Large intestine (tissue), 3 donors: ENCODE measurements at regions not wholly inside any gene's neighbourhood (a gene's known extent, or its start where the extent isn't known, plus 50 kb on each side); places are given as distances from the start of the nearest gene placed in this dataset.

Experiments
- DNase-seq, 2 donors: peaks; one replicate each; pipeline versions ENCODE4 v3.0.0 to v3.0.0-alpha.2; 2013
- H3K27ac ChIP-seq: one replicate; pipeline ENCODE4 v1.5.1; 2013; ENCODE audit warnings: low read length
- H3K27me3 ChIP-seq: 2 replicates; pipeline ENCODE4 v1.6.1; 2013; ENCODE audit warnings: low read length; ENCODE audit not compliant: control insufficient read depth, insufficient read depth
- H3K36me3 ChIP-seq: 2 replicates; pipeline ENCODE4 v1.6.1; 2013; ENCODE audit warnings: low read length; ENCODE audit not compliant: control insufficient read depth, insufficient read depth
- H3K4me1 ChIP-seq: one replicate; pipeline ENCODE4 v1.6.1; 2013; ENCODE audit warnings: low read length; ENCODE audit not compliant: control insufficient read depth, insufficient read depth
- H3K4me3 ChIP-seq: one replicate; pipeline ENCODE4 v1.5.1; 2013; ENCODE audit warnings: low read length
- H3K9me3 ChIP-seq: one replicate; pipeline ENCODE4 v1.6.1; 2013; ENCODE audit warnings: mild to moderate bottlenecking, low read depth, low read length, moderate library complexity; ENCODE audit not compliant: control insufficient read depth
- WGBS: methylation state at CpG from one replicate; pipeline ENCODE4 v1.1.5; 2013; ENCODE audit warnings: low lambda C conversion rate; ENCODE audit not compliant: insufficient coverage; 5-methylcytosine and 5-hydroxymethylcytosine counted together

- Histone ChIP-seq H3K9me3 (no peaks in the 10 kb centered on the region), H3K27ac (no peak overlapping the region), H3K4me1 (no peaks in the 10 kb centered on the region), H3K4me3 (no peak overlapping the region), H3K36me3 (no peaks in the 10 kb centered on the region), H3K27me3 (no peaks in the 10 kb centered on the region)
- no peak for DNase-seq
- WGBS = 50% methylated on average over 1 of the region's 5 CpGs
Measured at GRCh38 chr5:74285675-74286280, 354.8 kb downstream of the ENC1 start.

GRCh38 chr5:74282490-74282889 is 358.0 kb downstream of the ENC1 start:
- DNase-seq = no peak
- WGBS = 100% methylated on average over 1 of the region's 5 CpGs
- no peak overlapping the region for H3K4me3 ChIP-seq

GRCh38 chr5:74281166-74281565 is 359.4 kb downstream of the ENC1 start:
- no peaks in the 10 kb centered on the region for H3K27me3 ChIP-seq
- no peak for DNase-seq
- H3K27ac ChIP-seq = no peak overlapping the region
- no peak overlapping the region for H3K4me3 ChIP-seq
- no CpG with 5 or more reads among the region's 6 CpGs for WGBS
- no peaks in the 10 kb centered on the region for H3K36me3 ChIP-seq
- no peaks in the 10 kb centered on the region for H3K9me3 ChIP-seq
- no peaks in the 10 kb centered on the region for H3K4me1 ChIP-seq

More at GRCh38 chr5:74282490-74282889, 358.0 kb downstream of the ENC1 start:
- Histone ChIP-seq H3K36me3 (no peaks in the 10 kb centered on the region), H3K27me3 (no peaks in the 10 kb centered on the region), H3K9me3 (no peaks in the 10 kb centered on the region), H3K4me1 (no peaks in the 10 kb centered on the region), H3K27ac (no peak overlapping the region)

- no CpG with 5 or more reads among the region's 1 CpG for WGBS
- Histone ChIP-seq H3K4me1 (no peaks in the 10 kb centered on the region), H3K27ac (no peak overlapping the region), H3K9me3 (no peaks in the 10 kb centered on the region), H3K4me3 (no peak overlapping the region), H3K27me3 (no peaks in the 10 kb centered on the region), H3K36me3 (no peaks in the 10 kb centered on the region)
- DNase-seq = no peak
Measured at GRCh38 chr5:74280306-74280705, 360.2 kb downstream of the ENC1 start.

GRCh38 chr5:74279244-74279643 is 361.3 kb downstream of the ENC1 start:
- Histone ChIP-seq H3K4me3 (no peak overlapping the region), H3K27me3 (no peaks in the 10 kb centered on the region), H3K4me1 (no peaks in the 10 kb centered on the region), H3K9me3 (no peaks in the 10 kb centered on the region), H3K27ac (no peak overlapping the region), H3K36me3 (no peaks in the 10 kb centered on the region)
- 100% methylated on average over 1 of the region's 1 CpG for WGBS
- DNase-seq = no peak

GRCh38 chr5:74277418-74277817 is 363.1 kb downstream of the ENC1 start:
- DNase-seq = no peak
- Histone ChIP-seq H3K36me3 (no peaks in the 10 kb centered on the region), H3K4me3 (no peak overlapping the region), H3K27me3 (no peaks in the 10 kb centered on the region), H3K9me3 (no peaks in the 10 kb centered on the region), H3K27ac (no peak overlapping the region), H3K4me1 (no peaks in the 10 kb centered on the region)
- WGBS = no CpG with 5 or more reads among the region's 3 CpGs

- H3K27me3 ChIP-seq = no peaks in the 10 kb centered on the region
- H3K27ac ChIP-seq = no peak overlapping the region
- no peaks in the 10 kb centered on the region for H3K4me1 ChIP-seq
- no peak for DNase-seq
- no peaks in the 10 kb centered on the region for H3K36me3 ChIP-seq
- H3K4me3 ChIP-seq = no peak overlapping the region
- WGBS = 67% methylated on average over 1 of the region's 7 CpGs
- H3K9me3 ChIP-seq = no peaks in the 10 kb centered on the region
Measured at GRCh38 chr5:74275171-74275992, 365.1 kb downstream of the ENC1 start.

- Histone ChIP-seq H3K9me3 (no peaks in the 10 kb centered on the region), H3K36me3 (no peaks in the 10 kb centered on the region), H3K4me1 (no peaks in the 10 kb centered on the region), H3K27ac (no peak overlapping the region), H3K27me3 (no peaks in the 10 kb centered on the region), H3K4me3 (no peak overlapping the region)
- 100% methylated on average over 1 of the region's 3 CpGs for WGBS
- DNase-seq = no peak
Measured at GRCh38 chr5:74274326-74274725, 366.2 kb downstream of the ENC1 start.

GRCh38 chr5:74272831-74273451 is 367.6 kb downstream of the ENC1 start:
- Histone ChIP-seq H3K36me3 (no peaks in the 10 kb centered on the region), H3K9me3 (no peaks in the 10 kb centered on the region), H3K27ac (no peak overlapping the region), H3K27me3 (no peaks in the 10 kb centered on the region), H3K4me1 (no peaks in the 10 kb centered on the region), H3K4me3 (no peak overlapping the region)
- no peak for DNase-seq
- WGBS = 100% methylated on average over 1 of the region's 8 CpGs

- Histone ChIP-seq H3K36me3 (no peaks in the 10 kb centered on the region), H3K9me3 (no peaks in the 10 kb centered on the region), H3K4me3 (no peak overlapping the region), H3K4me1 (no peaks in the 10 kb centered on the region), H3K27me3 (no peaks in the 10 kb centered on the region), H3K27ac (no peak overlapping the region)
- WGBS = no CpG with 5 or more reads among the region's 2 CpGs
- DNase-seq = no peak
Measured at GRCh38 chr5:74272024-74272775, 368.3 kb downstream of the ENC1 start.
